ENCODE measurements at regions not wholly inside any gene's neighbourhood (a gene's known extent, or its start where the extent isn't known, plus 50 kb on each side); places are given as distances from the start of the nearest gene placed in this dataset.

- ChIA-PET CTCF (no interaction called here), POLR2A (no interaction called here)
- no peak for DNase-seq
- no peak overlapping the region for H3K27ac Mint-ChIP-seq
- no peaks in the 10 kb centered on the region for H3K36me3 Mint-ChIP-seq (ENCODE audit: low read depth)
- no peak for ATAC-seq
- H3K27me3 Mint-ChIP-seq (ENCODE audit: low read depth) = no peaks in the 10 kb centered on the region
- H3K4me1 Mint-ChIP-seq (ENCODE audit: low read depth) = no peaks in the 10 kb centered on the region
- no peak overlapping the region for H3K4me3 Mint-ChIP-seq
- no peaks in the 10 kb centered on the region for H3K9me3 Mint-ChIP-seq (ENCODE audit: insufficient read depth)
These were observed 71.6 kb upstream of the BAIAP2L1 start for GRCh38 chr7:98472521-98472954.

DNA sequence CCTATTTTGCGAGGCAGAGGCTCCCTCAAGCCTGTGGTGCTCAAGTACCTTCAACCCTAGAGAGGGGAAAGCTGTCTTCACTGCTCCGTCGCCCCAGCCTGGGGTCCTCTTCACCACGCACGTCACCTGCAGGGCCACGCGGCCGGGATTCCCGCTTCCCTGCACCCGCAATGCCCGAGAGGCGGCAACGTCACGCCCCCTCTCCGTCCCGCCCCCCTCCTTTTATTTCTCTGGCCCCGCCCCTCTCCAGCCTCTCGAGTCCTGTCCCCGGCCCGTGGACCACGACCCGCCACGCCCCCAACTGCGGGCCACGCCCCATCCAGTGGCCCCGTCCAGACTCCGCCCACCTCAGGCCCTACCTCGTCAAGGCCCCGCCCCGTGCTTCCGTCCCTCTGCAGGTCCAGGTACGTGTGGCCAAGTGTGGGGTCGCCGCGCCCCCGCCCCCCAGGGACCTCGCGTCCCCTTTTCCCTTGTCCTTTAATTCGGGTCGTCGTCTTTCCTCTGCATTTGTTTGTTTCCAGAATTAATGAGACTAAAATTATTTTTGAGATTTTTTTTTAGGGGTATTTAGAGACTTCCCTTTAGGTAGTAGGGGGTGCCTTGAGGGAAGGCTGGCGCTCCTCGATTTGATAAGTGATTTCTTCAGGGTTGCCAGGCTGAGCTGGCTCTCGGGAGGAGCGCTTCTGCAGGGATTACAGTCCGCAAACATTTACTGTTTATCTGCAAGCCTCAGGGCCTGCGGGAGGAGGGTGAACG is 69.8 kb upstream of the BAIAP2L1 start:
- POLR2A ChIA-PET = no interaction called here
- H3K4me1 Mint-ChIP-seq (ENCODE audit: low read depth) = no peaks in the 10 kb centered on the region
- H3K27ac Mint-ChIP-seq = no peak overlapping the region
- no peaks in the 10 kb centered on the region for H3K36me3 Mint-ChIP-seq (ENCODE audit: low read depth)
- H3K4me3 Mint-ChIP-seq = no peak overlapping the region
- DNase-seq (peak; percentile 26), ATAC-seq (no peak)
- no peaks in the 10 kb centered on the region for H3K9me3 Mint-ChIP-seq (ENCODE audit: insufficient read depth)
- H3K27me3 Mint-ChIP-seq (ENCODE audit: low read depth) = no peaks in the 10 kb centered on the region
- CTCF ChIA-PET = no interaction called here

- Mint-ChIP-seq H3K9me3 (ENCODE audit: insufficient read depth) (no peaks in the 10 kb centered on the region), H3K27ac (no peak overlapping the region), H3K4me3 (no peak overlapping the region), H3K36me3 (ENCODE audit: low read depth) (no peaks in the 10 kb centered on the region), H3K4me1 (ENCODE audit: low read depth) (no peaks in the 10 kb centered on the region), H3K27me3 (ENCODE audit: low read depth) (no peaks in the 10 kb centered on the region)
- DNase-seq = no peak
- ChIA-PET POLR2A (no interaction called here), CTCF (no interaction called here)
- ATAC-seq = no peak
These were observed 68.2 kb upstream of the BAIAP2L1 start for GRCh38 chr7:98469088-98469487.

DNA sequence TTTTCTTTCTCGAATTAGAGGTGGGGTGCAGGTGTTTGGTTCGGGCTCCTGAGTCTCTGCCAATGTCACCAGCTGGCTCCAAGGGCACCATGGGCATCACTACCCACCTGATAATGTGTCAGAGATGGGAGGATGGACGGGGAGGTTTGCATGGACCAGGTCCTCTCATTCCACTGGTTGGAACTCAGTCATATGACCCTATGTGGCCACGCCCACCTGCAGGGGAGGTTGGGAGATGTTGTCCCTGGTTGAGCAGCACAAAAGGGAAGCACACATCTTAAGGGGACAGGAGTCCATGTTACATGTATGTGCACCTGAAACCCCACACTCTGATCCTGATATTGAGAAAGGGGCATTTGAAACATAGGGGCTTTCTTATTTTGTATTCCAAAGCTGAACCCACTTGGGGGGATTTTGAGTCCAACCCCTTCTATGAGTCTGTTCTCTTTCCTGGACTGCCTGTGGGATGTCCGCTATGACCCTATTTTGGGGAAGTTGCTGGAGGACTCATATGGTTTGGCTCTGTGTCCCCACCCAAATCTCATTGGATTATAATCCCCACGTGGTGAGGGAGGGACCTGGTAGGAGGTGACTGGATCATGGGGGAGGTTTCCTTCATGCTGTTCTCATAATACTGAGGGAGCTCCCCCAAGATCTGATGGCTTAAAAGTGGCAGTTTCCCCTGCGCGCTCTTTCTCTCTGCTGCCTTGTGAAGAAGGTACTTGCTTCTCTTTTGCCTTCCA is 66.9 kb upstream of the BAIAP2L1 start:
- no peak overlapping the region for H3K4me3 Mint-ChIP-seq
- H3K4me1 Mint-ChIP-seq (ENCODE audit: low read depth) = no peaks in the 10 kb centered on the region
- no peaks in the 10 kb centered on the region for H3K9me3 Mint-ChIP-seq (ENCODE audit: insufficient read depth)
- H3K27ac Mint-ChIP-seq = no peak overlapping the region
- ChIA-PET POLR2A (no interaction called here), CTCF (no interaction called here)
- H3K27me3 Mint-ChIP-seq (ENCODE audit: low read depth) = no peaks in the 10 kb centered on the region
- DNase-seq = no peak
- no peak for ATAC-seq
- H3K36me3 Mint-ChIP-seq (ENCODE audit: low read depth) = no peaks in the 10 kb centered on the region

- Mint-ChIP-seq H3K36me3 (ENCODE audit: low read depth) (no peaks in the 10 kb centered on the region), H3K4me3 (no peak overlapping the region), H3K27ac (no peak overlapping the region), H3K27me3 (ENCODE audit: low read depth) (no peaks in the 10 kb centered on the region), H3K4me1 (ENCODE audit: low read depth) (no peaks in the 10 kb centered on the region), H3K9me3 (ENCODE audit: insufficient read depth) (no peaks in the 10 kb centered on the region)
- no peak for DNase-seq
- POLR2A ChIA-PET = no interaction called here
- CTCF ChIA-PET = no interaction called here
- no peak for ATAC-seq
These were observed 64.1 kb upstream of the BAIAP2L1 start for GRCh38 chr7:98465022-98465421.

GRCh38 chr7:98464558-98464940 is 63.7 kb upstream of the BAIAP2L1 start:
- H3K27ac Mint-ChIP-seq = no peak overlapping the region
- H3K4me1 Mint-ChIP-seq (ENCODE audit: low read depth) = no peaks in the 10 kb centered on the region
- no peaks in the 10 kb centered on the region for H3K27me3 Mint-ChIP-seq (ENCODE audit: low read depth)
- no peak overlapping the region for H3K4me3 Mint-ChIP-seq
- no peak for DNase-seq
- no peaks in the 10 kb centered on the region for H3K36me3 Mint-ChIP-seq (ENCODE audit: low read depth)
- no peak for ATAC-seq
- POLR2A ChIA-PET = interaction anchor here (0.6 kb wide), 1 partner anchor 357 kb away, joined by 3 read pairs; no protein-coding TSS in a partner anchor
- CTCF ChIA-PET = no interaction called here
- no peaks in the 10 kb centered on the region for H3K9me3 Mint-ChIP-seq (ENCODE audit: insufficient read depth)

- Mint-ChIP-seq H3K9me3 (ENCODE audit: insufficient read depth) (no peaks in the 10 kb centered on the region), H3K4me3 (no peak overlapping the region), H3K36me3 (ENCODE audit: low read depth) (no peaks in the 10 kb centered on the region), H3K4me1 (ENCODE audit: low read depth) (no peaks in the 10 kb centered on the region), H3K27me3 (ENCODE audit: low read depth) (no peaks in the 10 kb centered on the region), H3K27ac (no peak overlapping the region)
- DNase-seq (no peak), ATAC-seq (no peak)
- ChIA-PET POLR2A (interaction anchor here (0.6 kb wide), 1 partner anchor 357 kb away, joined by 3 read pairs; no protein-coding TSS in a partner anchor), CTCF (no interaction called here)
These were observed 63.1 kb upstream of the BAIAP2L1 start for GRCh38 chr7:98463837-98464557.

GRCh38 chr7:98462911-98463633 is 62.2 kb upstream of the BAIAP2L1 start:
- DNase-seq (no peak), ATAC-seq (no peak)
- Mint-ChIP-seq H3K4me1 (ENCODE audit: low read depth) (no peaks in the 10 kb centered on the region), H3K9me3 (ENCODE audit: insufficient read depth) (no peaks in the 10 kb centered on the region), H3K27ac (no peak overlapping the region), H3K4me3 (no peak overlapping the region), H3K36me3 (ENCODE audit: low read depth) (no peaks in the 10 kb centered on the region), H3K27me3 (ENCODE audit: low read depth) (no peaks in the 10 kb centered on the region)
- POLR2A ChIA-PET = no interaction called here
- CTCF ChIA-PET = no interaction called here

GRCh38 chr7:98460902-98461301 is 60.0 kb upstream of the BAIAP2L1 start:
- ATAC-seq (no peak), DNase-seq (no peak)
- ChIA-PET CTCF (no interaction called here), POLR2A (no interaction called here)
- no peak overlapping the region for H3K4me3 Mint-ChIP-seq
- H3K4me1 Mint-ChIP-seq (ENCODE audit: low read depth) = no peaks in the 10 kb centered on the region
- H3K27ac Mint-ChIP-seq = no peak overlapping the region
- no peaks in the 10 kb centered on the region for H3K27me3 Mint-ChIP-seq (ENCODE audit: low read depth)
- no peaks in the 10 kb centered on the region for H3K36me3 Mint-ChIP-seq (ENCODE audit: low read depth)
- H3K9me3 Mint-ChIP-seq (ENCODE audit: insufficient read depth) = no peaks in the 10 kb centered on the region

DNA sequence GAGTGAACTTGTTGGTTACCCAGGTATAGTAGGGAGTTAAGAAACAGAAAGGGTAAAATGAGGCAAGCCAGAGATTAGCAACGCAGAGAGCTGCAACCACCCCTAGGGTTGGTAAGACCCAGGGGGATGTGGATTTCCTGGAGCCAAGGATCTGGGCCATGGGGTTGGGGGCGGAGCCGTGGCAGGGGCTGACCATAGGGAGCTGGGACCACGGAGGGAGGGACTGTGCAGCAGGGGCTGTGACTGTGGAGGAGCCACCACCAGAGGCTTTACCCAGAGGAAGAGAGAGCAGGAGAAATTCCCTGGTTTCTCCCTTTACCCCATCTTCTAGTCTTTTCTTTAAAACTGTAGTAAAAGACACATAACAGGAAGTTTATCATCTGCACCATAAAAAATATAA is 58.6 kb upstream of the BAIAP2L1 start:
- POLR2A ChIA-PET = no interaction called here
- H3K4me3 Mint-ChIP-seq = no peak overlapping the region
- H3K36me3 Mint-ChIP-seq (ENCODE audit: low read depth) = no peaks in the 10 kb centered on the region
- DNase-seq (no peak), ATAC-seq (no peak)
- no peak overlapping the region for H3K27ac Mint-ChIP-seq
- no peaks in the 10 kb centered on the region for H3K9me3 Mint-ChIP-seq (ENCODE audit: insufficient read depth)
- H3K27me3 Mint-ChIP-seq (ENCODE audit: low read depth) = no peaks in the 10 kb centered on the region
- CTCF ChIA-PET = no interaction called here
- H3K4me1 Mint-ChIP-seq (ENCODE audit: low read depth) = no peaks in the 10 kb centered on the region

- Mint-ChIP-seq H3K4me3 (no peak overlapping the region), H3K4me1 (ENCODE audit: low read depth) (no peaks in the 10 kb centered on the region), H3K36me3 (ENCODE audit: low read depth) (no peaks in the 10 kb centered on the region), H3K9me3 (ENCODE audit: insufficient read depth) (peaks cover under 1% of the 10 kb centered on the region), H3K27ac (no peak overlapping the region), H3K27me3 (ENCODE audit: low read depth) (no peaks in the 10 kb centered on the region)
- POLR2A ChIA-PET = no interaction called here
- DNase-seq (no peak), ATAC-seq (no peak)
- CTCF ChIA-PET = no interaction called here
These were observed 57.4 kb upstream of the BAIAP2L1 start for GRCh38 chr7:98458090-98458875.
